NT2/D1 (cell line): ENCODE measurements at regions not wholly inside any gene's neighbourhood (a gene's known extent, or its start where the extent isn't known, plus 50 kb on each side); places are given as distances from the start of the nearest gene placed in this dataset.
"Not testable (repeated sequence)": the region's sequence is repeated elsewhere in the genome, so short reads cannot be mapped to it uniquely, and the experiment has no call there.

ENCODE experiments used
- YY1 ChIP-seq: IDR thresholded peaks from 2 replicates; pipeline ENCODE4 v1.6.1; 2011; ENCODE audit not compliant: insufficient read length, insufficient read depth
- ZNF274 ChIP-seq: IDR thresholded peaks from 2 replicates; pipeline ENCODE4 v1.6.1; 2011; ENCODE audit warnings: mild to moderate bottlenecking, low read depth, low read length

GRCh38 chr9:99498979-99499378 lies 276.9 kb downstream of the SEC61B start:
- TF ChIP-seq YY1, ZNF274: not testable (repeated sequence)
